ENCODE measurements at regions not wholly inside any gene's neighbourhood (a gene's known extent, or its start where the extent isn't known, plus 50 kb on each side); places are given as distances from the start of the nearest gene placed in this dataset.
"Not testable (repeated sequence)": the region's sequence is repeated elsewhere in the genome, so short reads cannot be mapped to it uniquely, and the experiment has no call there.

- DNase-seq = no peak
Measured at GRCh38 chr22:49015459-49015858, 812.2 kb downstream of the BRD1 start.

- no peak for DNase-seq
Measured at GRCh38 chr22:49014227-49015201, 813.2 kb downstream of the BRD1 start.

- DNase-seq = no peak
Measured at GRCh38 chr22:49013707-49014106, 814.0 kb downstream of the BRD1 start.

GRCh38 chr22:49012712-49013395 lies 814.8 kb downstream of the BRD1 start:
- no peak for DNase-seq

- DNase-seq = no peak
Measured at GRCh38 chr22:49011769-49012648, 815.7 kb downstream of the BRD1 start.

GRCh38 chr22:49011379-49011768 lies 816.3 kb downstream of the BRD1 start:
- no peak for DNase-seq

GRCh38 chr22:49010901-49011300 lies 816.8 kb downstream of the BRD1 start:
- DNase-seq = no peak

GRCh38 chr22:49010070-49010863 lies 817.4 kb downstream of the BRD1 start:
- DNase-seq = no peak

GRCh38 chr22:49009359-49010063 lies 818.2 kb downstream of the BRD1 start:
- no peak for DNase-seq

GRCh38 chr22:49008682-49009235 lies 818.9 kb downstream of the BRD1 start:
- DNase-seq = no peak

GRCh38 chr22:49007013-49007653 lies 820.5 kb downstream of the BRD1 start:
- no peak for DNase-seq

GRCh38 chr22:49006207-49007012 lies 821.3 kb downstream of the BRD1 start:
- DNase-seq = no peak

GRCh38 chr22:49005557-49005956 lies 822.1 kb downstream of the BRD1 start:
- no peak for DNase-seq

GRCh38 chr22:49004484-49005399 lies 822.9 kb downstream of the BRD1 start:
- no peak for DNase-seq

- not testable (repeated sequence) for DNase-seq
Measured at GRCh38 chr22:48997605-48998004, 830.1 kb downstream of the BRD1 start.

GRCh38 chr22:48993655-48994054 lies 834.0 kb downstream of the BRD1 start:
- DNase-seq = no peak

- no peak for DNase-seq
Measured at GRCh38 chr22:48984639-48985038, 843.0 kb downstream of the BRD1 start.

GRCh38 chr22:48982321-48982905 lies 845.3 kb downstream of the BRD1 start:
- no peak for DNase-seq

Data from stimulated activated CD4-positive, alpha-beta T cell treated with anti-CD3 and anti-CD28 coated beads, Interleukin-12 subunit alpha, Interleukin-12 subunit beta, amount 100 ng/mL, for 4 hours (primary cell).